ENCODE measurements at regions not wholly inside any gene's neighbourhood (a gene's known extent, or its start where the extent isn't known, plus 50 kb on each side); places are given as distances from the start of the nearest gene placed in this dataset.
"Not testable (repeated sequence)": the region's sequence is repeated elsewhere in the genome, so short reads cannot be mapped to it uniquely, and the experiment has no call there.

GRCh38 chrX:13955975-13956374, 73.7 kb downstream of the GEMIN8 start:
- DNase-seq = no peak

DNA sequence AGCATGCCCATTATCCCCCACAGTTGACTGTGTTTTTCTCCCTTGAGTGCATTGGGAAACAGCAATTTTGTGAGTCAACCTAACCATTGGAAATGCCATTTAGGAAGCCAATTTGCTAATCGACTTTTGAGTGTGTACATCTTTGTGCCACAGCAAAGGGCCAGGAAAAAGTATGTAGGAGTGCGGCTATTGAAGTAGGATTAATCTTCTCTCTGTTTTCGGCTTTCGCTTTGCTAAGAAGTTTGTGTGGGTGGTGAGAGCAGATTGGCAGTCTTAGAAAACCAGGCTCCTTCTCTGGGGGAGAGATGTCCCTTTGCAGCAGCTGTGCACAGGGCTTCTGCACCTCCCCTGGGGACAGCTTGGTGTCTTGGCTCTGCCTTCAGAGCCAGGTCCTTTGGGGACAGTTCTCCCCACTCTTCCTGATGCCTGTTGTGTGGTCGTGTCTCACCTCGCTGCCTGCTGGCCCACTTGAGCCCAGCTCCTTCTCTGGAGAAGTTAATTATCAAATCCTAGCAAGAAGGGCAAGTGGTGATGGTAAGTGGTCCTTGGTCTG, 74.5 kb downstream of the GEMIN8 start:
- DNase-seq = no peak

- no peak for DNase-seq
Measured at GRCh38 chrX:13952581-13952980, 77.1 kb downstream of the GEMIN8 start.

DNA sequence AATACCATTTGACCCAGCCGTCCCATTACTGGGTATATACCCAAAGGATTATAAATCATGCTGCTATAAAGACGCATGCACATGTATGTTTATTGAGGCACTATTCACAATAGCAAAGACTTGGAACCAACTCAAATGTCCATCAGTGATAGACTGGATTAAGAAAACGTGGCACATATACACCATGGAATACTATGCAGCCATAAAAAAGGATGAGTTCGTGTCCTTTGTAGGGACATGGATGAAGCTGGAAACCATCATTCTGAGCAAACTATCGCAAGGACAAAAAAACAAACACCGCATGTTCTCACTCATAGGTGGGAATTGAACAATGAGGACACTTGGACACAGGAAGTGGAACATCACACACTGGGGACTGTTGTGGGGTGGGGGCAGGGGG, 83.5 kb downstream of the GEMIN8 start:
- not testable (repeated sequence) for DNase-seq

DNA sequence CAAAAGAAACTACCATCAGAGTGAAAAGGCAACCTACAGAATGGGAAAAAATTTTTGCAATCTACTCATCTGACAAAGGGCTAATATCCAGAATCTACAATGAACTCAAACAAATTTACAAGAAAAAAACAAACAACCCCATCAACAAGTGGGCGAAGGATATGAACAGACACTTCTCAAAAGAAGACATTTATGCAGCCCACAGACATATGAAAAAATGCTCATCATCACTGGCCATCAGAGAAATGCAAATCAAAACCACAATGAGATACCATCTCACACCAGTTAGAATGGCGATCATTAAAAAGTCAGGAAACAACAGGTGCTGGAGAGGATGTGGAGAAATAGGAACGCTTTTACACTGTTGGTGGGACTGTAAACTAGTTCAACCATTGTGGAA, 83.9 kb downstream of the GEMIN8 start:
- DNase-seq = not testable (repeated sequence)

- DNase-seq = no peak
Measured at GRCh38 chrX:13940671-13941070, 89.0 kb downstream of the GEMIN8 start.

DNA sequence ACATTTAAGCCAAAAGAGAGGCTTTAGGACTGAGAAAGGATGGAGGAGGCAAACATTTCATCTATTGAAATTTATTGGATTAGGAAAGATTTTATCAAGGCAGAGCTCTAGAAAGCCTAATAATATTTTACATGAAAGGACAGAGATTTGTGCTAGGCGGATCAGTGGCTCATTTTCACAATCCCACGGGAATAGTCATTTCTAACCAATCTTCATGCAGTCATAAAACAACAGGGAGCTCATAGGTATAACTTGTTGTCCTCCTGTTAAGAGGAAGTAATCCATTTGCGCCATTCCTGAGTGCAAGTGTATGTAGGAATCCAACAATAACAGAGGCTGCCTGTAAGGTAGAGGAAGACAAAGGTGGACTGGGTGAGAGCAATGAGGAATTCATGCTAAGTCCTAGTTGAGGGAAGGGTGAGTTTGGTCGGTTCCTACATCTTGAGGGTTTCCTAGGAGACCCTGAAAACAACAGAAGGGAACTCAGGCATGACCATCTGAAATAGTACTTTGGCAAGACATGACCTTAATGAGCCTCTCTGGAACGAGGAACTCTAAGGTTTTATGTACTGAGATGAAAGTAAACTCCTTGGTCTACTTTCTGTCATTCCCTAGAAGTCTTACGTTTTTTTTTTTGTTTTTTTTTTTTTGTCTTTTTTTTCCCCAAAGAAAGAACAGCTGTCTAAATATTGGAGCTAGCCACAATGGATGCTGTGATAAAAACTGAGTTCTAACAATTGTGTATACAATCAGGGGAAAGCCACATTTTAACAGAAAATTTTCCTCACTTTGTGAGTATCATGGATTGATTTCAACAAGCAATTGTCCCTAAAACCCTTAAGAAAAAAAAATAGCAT, 89.7 kb downstream of the GEMIN8 start:
- DNase-seq = no peak

DNA sequence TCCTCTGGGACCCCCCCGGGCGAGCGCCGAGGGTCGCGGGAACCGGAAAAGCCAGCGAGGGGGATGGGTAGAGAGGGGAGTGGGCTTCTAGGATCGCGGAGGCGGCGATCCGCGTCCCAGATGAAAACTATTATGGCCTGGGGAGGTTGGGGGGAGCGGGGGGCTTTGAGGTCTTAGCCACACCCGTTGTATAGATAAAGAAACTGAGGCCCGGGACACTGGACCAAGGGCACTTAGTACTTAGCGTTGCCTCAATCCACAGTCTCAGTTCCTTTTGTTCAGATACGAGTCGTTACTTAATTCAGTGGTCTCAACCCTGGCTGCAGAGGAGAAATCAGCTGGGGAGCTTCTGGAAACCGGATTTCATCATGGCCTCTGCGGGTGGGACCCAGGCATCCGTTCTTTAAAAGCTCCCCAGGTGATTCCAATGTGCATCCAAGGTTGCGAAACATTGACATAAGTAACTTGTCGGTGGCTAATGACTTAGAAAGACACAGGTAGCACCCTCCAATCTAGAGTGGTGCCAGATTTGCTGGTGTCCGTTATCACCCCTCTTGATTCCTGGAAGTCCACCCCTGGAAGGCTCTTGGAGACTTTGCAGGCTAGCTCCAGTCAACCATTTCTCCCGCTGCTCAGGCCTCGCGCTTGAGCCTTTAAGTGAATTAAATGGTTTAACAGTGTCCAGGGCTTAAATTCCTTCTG, 90.7 kb downstream of the GEMIN8 start:
- no peak for DNase-seq

GRCh38 chrX:13938051-13938828, 91.5 kb downstream of the GEMIN8 start:
- DNase-seq = peak; percentile 15

DNA sequence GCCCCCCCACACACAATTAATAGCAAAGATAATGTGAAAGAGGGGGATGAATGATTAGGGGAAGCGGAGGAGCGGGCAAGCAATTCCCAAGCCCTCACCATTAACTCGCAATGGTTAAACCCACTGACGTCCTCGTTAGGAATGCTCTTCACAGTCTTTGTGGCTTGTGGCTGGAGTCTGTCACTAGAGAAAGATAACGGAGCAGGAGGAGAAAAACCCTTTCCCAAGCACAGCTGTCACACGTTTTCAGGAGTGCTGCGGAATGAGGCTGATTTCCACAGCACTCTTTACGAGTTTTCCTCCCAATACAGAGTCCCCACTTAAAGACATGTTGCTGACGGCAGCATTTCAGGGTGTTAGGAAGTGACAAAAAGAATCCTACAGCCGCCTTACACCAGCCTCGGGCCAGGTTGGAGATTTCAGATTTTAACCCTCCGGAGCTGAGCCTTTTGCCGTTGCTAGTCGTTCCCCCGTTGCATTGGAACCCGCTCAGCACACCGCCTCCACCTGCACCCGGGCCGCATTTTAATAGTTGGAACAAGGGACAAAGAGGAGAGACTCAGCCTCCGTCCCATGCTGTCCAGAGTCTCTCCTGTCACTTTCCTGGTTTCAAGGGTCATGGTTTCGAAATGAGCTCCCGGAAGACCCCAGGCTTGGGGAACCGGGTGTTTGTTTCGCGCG, 92.2 kb downstream of the GEMIN8 start:
- DNase-seq = no peak

- no peak for DNase-seq
Measured at GRCh38 chrX:13936521-13937225, 93.0 kb downstream of the GEMIN8 start.

DNA sequence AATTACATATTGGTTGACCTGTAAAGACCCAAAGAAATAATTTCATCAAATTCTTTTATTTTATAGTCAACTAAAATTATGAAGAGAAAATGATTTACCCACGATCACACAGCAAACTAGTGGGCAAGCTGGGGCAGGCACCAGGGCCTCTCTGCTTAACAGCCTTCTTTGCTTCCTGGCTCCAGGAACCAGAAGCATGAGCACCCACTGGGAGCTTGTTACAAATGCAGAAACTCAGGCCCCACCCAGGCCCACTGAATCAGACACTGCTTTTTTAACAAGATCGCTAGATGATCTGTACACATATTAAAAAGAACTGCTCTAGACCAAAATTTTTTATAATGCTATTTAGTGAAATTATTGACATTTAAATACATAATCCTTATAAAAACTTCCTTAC, 95.0 kb downstream of the GEMIN8 start:
- no peak for DNase-seq

- DNase-seq = no peak
Measured at GRCh38 chrX:13933851-13934250, 95.8 kb downstream of the GEMIN8 start.

GRCh38 chrX:13933352-13933751, 96.3 kb downstream of the GEMIN8 start:
- no peak for DNase-seq

DNA sequence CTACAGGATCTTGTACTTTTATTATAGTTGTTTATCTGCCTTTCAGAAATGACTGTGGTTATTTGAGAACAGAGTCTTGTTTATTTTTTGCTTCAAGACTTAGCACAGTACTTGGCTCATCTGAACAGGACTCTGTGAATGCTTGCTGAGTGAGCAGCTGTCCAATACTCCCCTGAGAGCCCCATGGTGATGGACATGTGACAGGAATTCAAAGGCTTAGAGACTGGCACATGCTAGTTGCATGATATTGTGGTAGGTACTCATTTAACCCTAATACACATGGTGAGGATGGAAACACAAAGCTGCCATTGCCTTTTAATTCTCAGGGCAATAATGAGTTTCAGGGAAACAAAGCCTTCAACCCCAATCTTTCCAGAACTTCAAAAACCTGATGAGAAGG, 97.3 kb downstream of the GEMIN8 start:
- DNase-seq = no peak

DNA sequence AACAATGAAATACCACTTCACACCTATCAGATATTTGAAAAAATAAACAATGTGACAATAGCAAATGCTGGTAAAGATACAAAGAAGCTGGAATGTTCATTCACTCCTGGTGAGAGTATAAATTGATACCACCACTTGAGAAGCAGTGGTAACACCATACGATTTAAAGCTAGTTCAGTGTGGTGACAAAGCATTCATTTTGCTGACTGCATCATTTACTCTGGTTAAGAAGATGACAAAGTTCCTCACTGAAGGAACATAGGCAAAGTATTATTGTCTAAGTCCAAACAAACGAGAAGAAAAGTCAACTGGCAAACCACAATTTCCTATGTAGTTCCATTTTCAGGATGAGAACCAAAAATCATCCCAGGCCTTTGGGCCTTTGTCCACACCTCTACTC, 102.5 kb downstream of the GEMIN8 start:
- no peak for DNase-seq

DNA sequence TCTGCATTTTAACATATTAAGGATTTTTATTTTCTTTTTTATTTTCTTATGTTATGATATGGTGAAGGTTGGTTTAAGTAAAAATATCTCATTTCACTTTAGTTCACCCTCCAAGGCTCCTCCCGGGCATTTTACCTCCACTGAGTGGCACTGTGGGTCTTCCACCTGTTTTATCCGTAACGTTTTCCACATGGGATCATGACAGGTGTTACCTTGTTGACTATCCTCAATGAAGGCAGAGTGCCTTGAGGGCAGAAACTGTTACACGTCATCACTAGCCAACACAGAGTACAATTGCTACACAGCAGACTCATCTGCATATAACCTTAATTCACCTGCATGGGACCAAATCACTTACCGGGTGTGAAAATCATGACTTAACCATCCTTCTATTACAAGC, 105.8 kb downstream of the GEMIN8 start:
- DNase-seq = no peak

DNA sequence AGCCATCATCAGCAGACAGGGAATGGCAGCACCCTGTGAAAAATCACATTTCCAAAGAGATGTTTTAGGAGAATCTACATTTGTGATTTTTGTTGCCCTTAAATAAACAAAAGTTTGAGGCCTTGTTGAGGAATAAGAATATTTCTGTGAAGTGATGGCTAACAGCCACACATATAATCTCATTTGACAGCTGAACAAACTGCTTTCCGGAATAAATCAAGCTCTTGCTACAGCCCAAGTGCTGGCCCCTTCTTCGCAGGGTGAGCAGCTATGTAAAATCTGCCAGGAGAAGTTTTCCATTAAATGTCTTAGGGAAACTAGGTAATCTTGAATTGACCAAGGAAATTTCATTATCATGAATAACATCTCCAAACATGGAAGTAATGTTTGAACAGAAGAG, 106.4 kb upstream of the GPM6B start:
- DNase-seq = no peak

DNA sequence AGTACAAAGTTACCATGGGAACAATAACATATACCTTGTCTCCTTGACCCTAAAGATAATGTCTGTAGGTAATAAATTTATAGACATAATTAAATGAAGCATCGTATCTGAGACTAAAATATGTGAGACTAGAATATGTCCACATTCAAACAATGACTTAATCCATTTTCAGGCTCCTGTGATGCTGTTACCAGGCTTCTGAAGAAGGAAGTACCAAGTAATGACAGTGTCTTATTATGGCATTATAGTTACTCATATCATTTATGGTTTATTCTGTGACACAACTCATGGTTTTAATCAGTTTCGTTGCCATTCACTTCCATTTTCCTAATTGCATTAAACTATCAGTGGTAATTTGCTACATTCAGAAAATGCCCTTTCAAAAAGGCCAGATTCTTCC, 100.6 kb upstream of the GPM6B start:
- no peak for DNase-seq

DNA sequence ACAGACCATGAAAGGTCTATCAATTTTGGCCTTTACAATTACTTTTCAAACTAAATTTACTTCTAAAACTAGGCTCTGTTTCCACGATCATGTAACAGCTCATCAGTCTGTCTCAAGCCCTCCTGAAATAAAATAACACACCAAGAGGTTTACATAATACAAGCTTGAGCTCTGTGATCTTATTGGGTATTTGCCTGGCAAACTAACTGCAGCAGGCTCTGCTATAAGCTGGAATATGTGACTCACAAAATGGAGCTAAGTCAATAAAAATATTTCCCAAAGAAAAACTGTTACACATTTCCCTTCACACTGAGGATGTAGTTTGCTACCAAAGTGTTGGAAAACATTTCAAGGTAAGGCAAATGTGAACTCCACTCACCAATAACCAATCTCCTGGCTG, 94.7 kb upstream of the GPM6B start:
- DNase-seq = no peak

DNA sequence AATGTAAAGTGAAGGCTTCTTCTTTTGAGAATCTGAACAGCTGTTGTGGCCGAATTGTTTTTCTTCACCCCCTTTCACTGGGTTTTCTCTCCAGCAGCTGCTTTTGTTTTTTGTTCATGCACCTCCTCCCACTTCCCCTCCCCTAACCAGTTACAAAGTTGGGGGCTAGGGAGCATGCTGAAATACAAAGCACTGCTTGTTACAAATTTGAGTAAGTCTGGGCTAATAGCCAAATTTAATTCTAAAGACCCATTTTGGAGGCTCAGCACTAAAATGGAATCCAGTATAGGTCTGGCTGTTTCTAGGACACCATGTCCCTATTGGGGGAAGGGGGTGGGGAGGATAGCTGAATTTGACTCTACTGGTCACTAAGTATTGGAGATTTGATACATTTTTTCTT, 89.2 kb upstream of the GPM6B start:
- DNase-seq = no peak

DNA sequence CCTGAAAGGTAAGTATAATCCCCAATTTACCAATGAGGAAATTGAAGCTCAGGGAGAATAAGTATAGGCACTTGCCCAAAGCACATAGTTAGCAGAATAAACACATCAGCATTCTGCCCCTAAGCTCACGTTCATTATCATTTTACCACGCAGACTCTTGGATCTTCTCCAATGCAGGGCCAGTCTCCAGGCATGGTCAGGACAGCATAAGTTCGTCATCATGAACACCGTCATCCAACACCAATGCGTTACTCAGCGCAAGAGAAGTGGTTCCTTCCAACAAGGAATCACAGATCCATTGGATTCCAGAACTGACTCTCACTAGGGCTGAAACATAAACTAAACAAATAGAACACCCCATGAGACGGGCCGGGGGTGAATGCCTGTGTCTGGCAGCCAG, 86.5 kb upstream of the GPM6B start:
- DNase-seq = no peak
